HUDEP-2 (cell line): ENCODE measurements at regions not wholly inside any gene's neighbourhood (a gene's known extent, or its start where the extent isn't known, plus 50 kb on each side); places are given as distances from the start of the nearest gene placed in this dataset.

Experiments
- DNase-seq, 76 experiments: peaks; one replicate each; lab custom pipeline; 2025; ENCODE audit not compliant: unreplicated experiment in 76 of 76; lab: John Stamatoyannopoulos, UW

DNA sequence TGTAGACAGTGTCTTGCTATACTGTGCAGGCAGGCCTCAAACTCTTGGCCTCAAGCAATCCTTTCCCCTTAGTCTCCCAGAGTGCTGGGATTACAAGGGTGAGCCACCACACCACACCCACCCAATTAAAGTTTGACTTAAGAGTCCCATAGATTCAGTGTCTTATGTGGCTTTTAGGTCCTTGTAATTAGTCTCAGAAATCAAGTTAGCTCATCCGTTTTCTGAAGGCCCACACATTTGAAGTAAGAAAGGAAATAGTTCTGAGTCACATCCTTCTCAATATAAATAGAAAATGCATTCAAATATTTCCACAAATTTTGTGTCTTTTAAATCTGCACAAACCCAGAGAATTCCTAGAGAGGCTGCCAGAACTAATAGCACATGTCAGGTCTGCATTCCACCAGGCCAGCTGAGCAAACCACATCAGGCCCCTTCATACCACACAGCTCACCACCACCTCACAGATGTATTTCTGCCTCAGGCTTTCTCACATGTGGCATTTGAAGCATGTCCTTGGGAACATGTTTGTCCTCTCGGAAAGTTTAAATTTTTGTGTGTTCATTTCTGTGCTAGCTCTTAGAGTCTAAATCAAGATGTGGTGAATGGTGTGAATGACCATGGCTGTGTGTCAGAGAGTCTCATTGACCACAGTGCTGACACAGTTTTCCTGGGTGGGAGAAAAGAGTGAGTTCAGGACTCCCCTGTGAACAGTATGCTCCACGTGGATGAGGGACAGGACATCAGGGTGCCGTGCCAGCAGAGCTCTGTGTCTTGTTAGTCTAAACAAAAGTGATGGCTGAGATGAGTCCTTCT is 148.4 kb upstream of the USP9Y start:
- peak in 1 of 76 experiments; percentile 0 for DNase-seq

GRCh38 chrY:12553909-12554308 is 147.1 kb upstream of the USP9Y start:
- peak in 1 of 76 experiments; percentile 0 for DNase-seq

DNA sequence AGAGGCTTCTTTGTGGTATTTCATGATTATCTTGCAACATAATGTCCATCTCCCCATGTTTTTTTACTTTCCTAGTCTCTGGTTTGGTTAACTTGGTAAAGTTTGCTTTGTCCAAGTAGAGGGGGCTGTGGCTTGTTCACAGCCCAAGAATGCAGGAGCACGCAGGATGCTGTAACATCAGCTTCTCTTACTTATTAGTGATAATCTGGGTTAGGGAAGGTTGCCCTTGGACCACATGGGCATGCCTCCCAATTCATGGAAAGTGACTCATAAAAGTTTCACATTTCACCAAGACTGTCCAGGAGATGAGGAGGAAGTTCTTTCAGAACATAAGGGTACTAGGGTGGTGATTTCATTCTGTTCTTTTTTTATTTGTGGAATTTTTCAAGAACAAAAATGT is 146.0 kb upstream of the USP9Y start:
- DNase-seq, result no peak

DNA sequence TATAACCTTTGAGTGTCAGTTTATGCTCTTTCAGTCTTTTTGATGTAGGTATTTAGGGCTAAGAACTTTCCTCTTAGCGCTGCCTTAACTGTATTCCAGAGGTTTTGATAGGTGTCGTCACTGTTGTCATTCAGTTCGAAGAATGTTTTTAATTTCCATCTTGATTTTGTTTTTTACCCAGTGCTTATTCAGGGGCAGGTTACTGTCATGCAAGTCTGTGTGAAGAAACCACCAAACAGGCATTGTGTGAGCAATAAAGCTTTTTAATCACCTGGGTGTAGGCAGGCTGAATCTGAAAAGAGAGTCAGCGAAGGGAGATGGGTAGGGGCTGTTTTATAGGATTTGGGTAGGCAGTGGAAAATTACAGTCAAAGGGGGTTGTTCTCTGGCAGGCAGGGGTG is 142.0 kb upstream of the USP9Y start:
- DNase-seq, result no peak

DNA sequence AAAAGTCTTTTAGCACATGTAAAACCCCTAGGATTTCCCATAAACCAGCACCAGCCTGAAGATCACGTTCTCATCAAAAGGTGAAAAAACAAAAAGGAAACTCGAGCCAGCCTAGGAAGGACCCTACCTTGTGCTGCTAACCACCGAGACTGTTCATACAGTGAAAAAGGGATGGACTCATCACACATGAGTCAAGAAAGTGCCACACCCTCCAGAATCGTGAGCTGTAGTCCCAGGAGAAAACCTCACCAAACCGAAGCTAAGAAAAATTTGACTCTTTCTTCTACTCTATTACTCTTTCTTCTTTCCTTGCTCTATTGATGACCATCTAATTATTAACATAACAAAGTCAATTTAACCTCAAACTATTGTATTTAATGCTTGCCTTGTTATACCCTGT is 124.8 kb upstream of the USP9Y start:
- DNase-seq, result no peak

- no peak for DNase-seq
Measured at GRCh38 chrY:12593532-12594216, 107.4 kb upstream of the USP9Y start.

DNA sequence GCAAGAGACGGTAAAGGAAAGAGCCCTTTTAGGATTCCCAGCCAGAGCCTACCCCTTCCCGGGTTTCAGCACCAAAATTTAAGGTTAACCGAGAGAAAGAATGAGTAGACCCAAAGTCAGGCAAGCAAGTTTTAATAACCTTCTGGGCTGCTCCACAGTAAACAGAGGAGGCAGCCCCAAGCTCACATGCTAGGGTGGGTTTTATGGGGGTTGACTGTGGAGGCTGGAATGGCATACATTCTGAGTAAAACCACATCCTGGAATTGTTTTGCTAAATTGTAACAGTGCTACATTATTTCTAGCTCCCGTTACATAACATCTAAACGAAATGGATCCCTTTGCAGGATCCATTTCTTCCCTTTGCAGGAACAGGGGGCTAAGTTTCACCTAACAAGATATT is 102.2 kb upstream of the USP9Y start:
- DNase-seq, result no peak

GRCh38 chrY:12605426-12605825 is 95.6 kb upstream of the USP9Y start:
- DNase-seq, result no peak

- peak in 39 of 76 experiments; percentile 0 to 75 (median 8) for DNase-seq
Measured at GRCh38 chrY:12610861-12611260, 90.2 kb upstream of the USP9Y start.

DNA sequence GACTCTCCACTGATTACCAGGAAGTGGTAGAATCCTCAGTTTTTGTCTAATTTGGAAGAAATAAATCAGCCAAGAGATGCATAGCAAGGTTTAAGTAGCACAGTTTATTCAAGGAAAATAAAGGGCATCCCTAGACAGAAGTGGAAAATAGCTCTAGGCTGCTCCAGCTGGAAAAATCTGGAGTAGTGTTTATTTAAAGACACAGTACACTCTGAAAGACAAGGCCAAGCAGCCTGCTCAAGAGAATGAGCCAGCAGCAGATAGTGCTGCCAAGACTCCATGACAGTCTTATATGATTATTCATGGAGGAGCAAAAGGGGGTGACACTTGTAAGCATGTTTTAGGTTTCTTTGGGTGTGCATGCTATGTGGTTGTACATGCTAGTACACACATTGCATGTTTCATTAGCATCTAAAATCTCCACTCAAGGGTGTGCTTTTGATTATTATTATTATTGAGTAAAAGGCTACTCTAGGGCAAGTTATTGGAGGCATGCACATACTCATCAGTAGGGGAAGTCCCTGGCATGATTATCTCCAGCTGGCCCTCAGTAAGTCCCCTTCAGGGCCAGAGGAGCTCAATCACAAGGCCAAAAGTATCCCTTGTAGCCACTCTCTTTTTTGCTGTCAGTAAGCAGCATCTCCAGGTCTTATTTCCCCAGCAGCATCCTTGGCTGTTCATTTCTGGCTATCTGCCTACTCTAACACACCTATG is 85.1 kb upstream of the USP9Y start:
- DNase-seq, result no peak

DNA sequence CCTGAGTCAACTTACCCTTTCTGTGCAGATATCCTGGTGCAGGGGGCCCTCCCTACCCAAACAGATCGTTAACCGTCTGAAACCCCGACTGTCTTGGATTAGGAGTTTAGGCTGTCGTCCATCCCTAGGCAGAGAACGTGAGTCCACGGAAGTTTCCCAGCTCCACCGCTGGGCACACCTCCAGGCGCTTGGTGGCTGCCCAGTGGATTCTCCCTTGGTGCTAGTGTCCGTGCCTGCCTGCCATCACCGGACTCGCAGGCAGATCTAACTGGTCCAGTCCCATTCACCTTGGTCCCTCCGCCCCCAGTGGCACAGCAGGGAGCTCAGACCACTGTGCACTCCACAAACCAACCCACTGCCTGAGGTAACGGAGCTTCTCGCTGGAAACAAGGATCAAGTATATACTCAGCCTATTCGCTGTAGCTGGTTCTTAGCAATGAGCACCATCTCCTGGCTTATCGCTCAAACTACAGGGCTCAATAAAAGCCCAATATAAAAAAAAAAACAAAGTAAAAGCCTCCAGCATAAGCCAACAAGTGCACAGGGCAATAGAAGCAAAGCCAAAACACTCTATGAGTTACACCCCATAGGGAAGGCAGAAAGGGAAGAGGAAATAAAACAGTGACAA is 79.5 kb upstream of the USP9Y start:
- peak in 47 of 76 experiments; percentile 0 to 44 (median 2) for DNase-seq

DNA sequence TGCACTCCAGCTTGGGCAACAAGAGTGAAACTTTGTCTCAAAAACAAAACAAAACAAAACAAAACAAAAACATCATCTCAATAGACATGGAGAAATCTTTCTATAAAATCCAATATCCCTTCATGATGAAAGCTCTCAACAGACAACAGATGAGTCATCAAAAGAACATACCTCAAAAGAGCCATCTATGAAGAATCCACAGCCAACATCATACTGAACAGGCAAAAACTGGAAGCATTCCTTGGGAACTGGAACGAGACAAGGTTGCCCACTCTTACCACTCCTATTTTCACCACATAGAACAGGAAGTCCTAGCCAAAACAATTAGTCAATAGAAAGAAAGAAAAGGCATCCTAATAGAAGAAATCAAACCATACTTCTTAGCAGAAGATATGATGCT is 77.8 kb upstream of the USP9Y start:
- no peak for DNase-seq

DNA sequence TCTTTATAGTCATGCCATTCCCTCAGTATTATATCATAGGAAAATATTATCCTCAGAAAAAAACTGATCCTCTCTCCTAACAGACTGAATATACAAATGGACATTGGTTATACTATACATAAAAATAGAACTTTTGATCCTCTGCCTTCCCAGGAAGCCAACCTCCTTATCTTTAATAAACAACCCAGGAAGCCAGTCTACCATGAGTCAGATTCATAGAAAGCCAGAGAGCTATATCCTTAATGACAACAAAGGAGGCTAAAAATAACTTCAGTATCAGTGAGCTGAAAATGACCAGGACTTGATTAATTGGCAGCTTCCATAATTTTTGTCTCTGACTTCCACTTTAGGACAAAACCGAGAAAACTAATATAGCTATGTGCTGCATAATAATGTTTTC is 58.0 kb upstream of the USP9Y start:
- DNase-seq, result no peak

DNA sequence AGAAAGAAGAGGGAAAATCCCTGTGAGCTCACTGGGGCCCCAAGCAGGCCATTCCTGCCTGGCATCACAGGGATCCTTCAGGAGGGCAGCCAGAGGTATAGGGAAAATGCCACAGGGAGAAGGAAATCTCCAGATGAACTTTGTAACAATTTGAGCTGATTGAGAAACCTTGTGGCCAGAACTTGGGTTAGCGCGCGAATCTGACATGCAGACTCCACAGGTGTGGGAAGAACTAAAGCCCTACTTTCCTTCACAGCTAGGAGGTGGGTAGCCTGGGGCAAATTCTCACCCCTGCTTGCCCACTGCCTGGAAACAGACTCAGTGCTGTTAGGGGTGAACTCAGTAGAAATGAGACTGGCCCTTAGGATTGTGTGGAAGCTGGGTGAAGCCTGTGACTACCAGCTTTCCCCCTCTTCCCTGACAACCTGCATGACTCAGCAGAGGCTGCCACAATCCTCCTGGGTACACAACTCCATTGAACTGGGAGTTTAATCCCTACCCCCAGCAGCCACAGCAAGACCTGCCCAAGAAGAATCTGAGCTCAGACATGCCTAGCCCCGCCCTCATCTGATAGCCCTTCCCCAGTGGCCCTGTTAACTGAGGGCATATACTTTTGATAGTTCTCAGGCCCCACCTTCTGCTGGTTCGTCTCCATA is 57.2 kb upstream of the USP9Y start:
- no peak for DNase-seq

- DNase-seq, result no peak
Measured at GRCh38 chrY:12651095-12651494, 49.9 kb upstream of the USP9Y start.
